WERI-Rb-1 (cell line): ENCODE measurements at regions not wholly inside any gene's neighbourhood (a gene's known extent, or its start where the extent isn't known, plus 50 kb on each side); places are given as distances from the start of the nearest gene placed in this dataset.

ENCODE experiments used
- DNase-seq: peaks from one replicate; pipeline ENCODE4 v3.0.0-alpha.2; 2020
- H3K27ac ChIP-seq: fragments of 250-450 bp; sonication (Bioruptor Pico); 2 replicates; pipeline ENCODE4 v1.5.1; 2020; ENCODE audit warnings: mild to moderate bottlenecking, moderate library complexity
- H3K27me3 ChIP-seq: fragments of 250-450 bp; sonication (Bioruptor Pico); 2 replicates; pipeline ENCODE4 v1.5.1; 2021; ENCODE audit warnings: mild to moderate bottlenecking, low read depth, moderate library complexity; ENCODE audit not compliant: insufficient read depth, severe bottlenecking
- H3K36me3 ChIP-seq: fragments of 250-450 bp; sonication (Bioruptor Pico); 2 replicates; pipeline ENCODE4 v1.5.1; 2020; ENCODE audit warnings: mild to moderate bottlenecking, moderate library complexity
- H3K4me3 ChIP-seq: 2 replicates; pipeline ENCODE4 v1.5.1; 2011; ENCODE audit warnings: low read depth, mild to moderate bottlenecking, control low read depth, low read length
- H3K9me3 ChIP-seq: fragments of 250-450 bp; sonication (Bioruptor Pico); 2 replicates; pipeline ENCODE4 v1.5.1; 2021; ENCODE audit warnings: mild to moderate bottlenecking, moderate library complexity; ENCODE audit not compliant: severe bottlenecking
- TF ChIP-seq, protein P1 (sequence below): IDR thresholded peaks from 2 replicates; pipeline ENCODE4 v1.5.1; 2011; ENCODE audit warnings: low read depth, mild to moderate bottlenecking, control low read depth, inconsistent platforms, low read length

DNA sequence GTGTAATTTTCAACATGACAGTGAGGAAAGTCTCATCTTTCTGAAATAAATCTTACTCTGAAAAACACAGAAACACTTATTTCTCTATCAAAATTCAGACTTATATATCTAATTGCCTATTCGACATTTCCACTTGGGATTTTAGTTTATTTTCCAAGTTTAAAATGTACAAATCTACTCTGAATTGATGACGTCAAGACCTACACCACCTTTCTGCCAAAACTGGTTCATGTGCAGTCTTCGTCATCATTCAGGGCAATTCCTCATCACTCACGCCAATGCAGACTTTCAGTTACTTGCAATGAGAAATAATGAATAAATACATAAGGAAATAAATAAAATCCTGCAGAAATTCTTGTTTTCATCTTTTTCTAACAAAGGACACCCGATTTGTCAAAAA lies 843.8 kb downstream of the C12orf50 start:
- Histone ChIP-seq H3K9me3 (no peaks in the 10 kb centered on the region), H3K36me3 (no peaks in the 10 kb centered on the region), H3K4me3 (no peak overlapping the region), H3K27ac (no peak overlapping the region), H3K27me3 (no peaks in the 10 kb centered on the region)
- TF ChIP-seq, protein P1, sequence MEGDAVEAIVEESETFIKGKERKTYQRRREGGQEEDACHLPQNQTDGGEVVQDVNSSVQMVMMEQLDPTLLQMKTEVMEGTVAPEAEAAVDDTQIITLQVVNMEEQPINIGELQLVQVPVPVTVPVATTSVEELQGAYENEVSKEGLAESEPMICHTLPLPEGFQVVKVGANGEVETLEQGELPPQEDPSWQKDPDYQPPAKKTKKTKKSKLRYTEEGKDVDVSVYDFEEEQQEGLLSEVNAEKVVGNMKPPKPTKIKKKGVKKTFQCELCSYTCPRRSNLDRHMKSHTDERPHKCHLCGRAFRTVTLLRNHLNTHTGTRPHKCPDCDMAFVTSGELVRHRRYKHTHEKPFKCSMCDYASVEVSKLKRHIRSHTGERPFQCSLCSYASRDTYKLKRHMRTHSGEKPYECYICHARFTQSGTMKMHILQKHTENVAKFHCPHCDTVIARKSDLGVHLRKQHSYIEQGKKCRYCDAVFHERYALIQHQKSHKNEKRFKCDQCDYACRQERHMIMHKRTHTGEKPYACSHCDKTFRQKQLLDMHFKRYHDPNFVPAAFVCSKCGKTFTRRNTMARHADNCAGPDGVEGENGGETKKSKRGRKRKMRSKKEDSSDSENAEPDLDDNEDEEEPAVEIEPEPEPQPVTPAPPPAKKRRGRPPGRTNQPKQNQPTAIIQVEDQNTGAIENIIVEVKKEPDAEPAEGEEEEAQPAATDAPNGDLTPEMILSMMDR = no peak
- DNase-seq = no peak

DNA sequence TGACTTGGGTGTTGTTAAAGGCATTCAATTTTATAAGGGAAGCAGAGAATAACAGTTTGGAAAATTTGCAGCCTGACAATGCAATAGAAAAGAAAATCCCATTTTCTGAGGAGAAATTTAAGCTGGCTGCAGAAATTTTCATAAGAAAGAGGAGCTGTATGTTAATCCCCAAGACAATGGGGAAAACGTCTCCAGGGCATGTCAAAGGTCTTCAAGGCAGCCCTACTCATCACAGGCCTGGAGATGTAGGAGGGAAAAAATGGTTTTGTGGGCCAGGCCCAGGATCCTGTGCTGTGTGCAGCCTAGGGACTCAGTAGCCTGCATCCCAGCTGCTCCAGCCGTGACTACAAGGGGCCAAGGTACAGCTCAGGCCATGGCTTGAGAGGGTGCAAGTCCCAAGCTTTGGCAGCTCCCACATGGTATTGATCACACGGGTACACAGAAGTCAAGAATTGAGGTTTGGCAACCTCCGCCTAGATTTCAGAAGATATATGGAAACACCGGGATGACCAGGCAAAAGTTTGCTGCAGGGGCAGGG lies 846.4 kb downstream of the C12orf50 start:
- no peaks in the 10 kb centered on the region for H3K27me3 ChIP-seq
- H3K9me3 ChIP-seq = no peaks in the 10 kb centered on the region
- no peak overlapping the region for H3K27ac ChIP-seq
- H3K36me3 ChIP-seq = no peaks in the 10 kb centered on the region
- no peak overlapping the region for H3K4me3 ChIP-seq
- TF ChIP-seq, protein P1 = no peak
- DNase-seq = no peak

DNA sequence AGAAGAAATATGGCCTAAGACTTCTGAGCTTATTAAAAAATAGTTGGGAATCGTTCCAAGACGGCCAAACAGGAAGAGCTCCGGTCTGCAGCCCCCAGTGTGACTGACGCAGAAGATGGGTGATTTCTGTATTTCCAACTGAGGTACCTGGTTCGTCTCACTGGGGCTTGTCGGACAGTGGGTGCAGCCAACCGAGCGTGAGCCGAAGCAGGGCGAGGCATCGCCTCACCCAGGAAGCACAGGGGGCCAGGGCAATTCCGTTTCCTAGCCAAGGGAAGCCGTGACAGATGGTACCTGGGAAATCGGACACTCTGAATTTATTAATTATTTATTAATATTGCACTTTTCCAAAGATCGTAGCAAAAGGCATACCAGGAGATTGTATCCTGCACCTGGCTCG lies 857.8 kb downstream of the C12orf50 start:
- DNase-seq = no peak
- Histone ChIP-seq H3K9me3 (no peaks in the 10 kb centered on the region), H3K4me3 (no peak overlapping the region), H3K27ac (no peak overlapping the region), H3K36me3 (no peaks in the 10 kb centered on the region), H3K27me3 (no peaks in the 10 kb centered on the region)
- TF ChIP-seq, protein P1 = no peak

DNA sequence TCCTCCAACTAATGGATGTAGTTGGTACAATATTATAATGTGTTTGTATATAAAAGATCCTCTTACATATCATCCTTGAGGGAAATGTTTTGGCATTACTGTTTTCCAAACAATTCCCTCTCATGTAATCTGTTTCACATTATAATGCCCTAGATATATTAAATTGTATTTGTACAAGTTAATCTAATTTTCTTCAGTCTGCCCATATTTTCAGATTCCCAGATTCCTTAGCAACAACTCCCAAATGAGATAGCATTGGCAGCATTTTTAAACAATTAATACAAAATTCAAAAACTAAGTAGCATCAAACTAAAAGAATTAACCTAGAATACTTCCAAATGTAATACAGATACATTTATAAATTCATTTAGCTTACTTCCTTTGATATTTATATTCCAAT lies 860.2 kb downstream of the C12orf50 start:
- Histone ChIP-seq H3K9me3 (peaks cover 9% of the 10 kb centered on the region), H3K27ac (no peak overlapping the region), H3K27me3 (no peaks in the 10 kb centered on the region), H3K36me3 (no peaks in the 10 kb centered on the region), H3K4me3 (no peak overlapping the region)
- no peak for DNase-seq
- TF ChIP-seq, protein P1 = no peak

DNA sequence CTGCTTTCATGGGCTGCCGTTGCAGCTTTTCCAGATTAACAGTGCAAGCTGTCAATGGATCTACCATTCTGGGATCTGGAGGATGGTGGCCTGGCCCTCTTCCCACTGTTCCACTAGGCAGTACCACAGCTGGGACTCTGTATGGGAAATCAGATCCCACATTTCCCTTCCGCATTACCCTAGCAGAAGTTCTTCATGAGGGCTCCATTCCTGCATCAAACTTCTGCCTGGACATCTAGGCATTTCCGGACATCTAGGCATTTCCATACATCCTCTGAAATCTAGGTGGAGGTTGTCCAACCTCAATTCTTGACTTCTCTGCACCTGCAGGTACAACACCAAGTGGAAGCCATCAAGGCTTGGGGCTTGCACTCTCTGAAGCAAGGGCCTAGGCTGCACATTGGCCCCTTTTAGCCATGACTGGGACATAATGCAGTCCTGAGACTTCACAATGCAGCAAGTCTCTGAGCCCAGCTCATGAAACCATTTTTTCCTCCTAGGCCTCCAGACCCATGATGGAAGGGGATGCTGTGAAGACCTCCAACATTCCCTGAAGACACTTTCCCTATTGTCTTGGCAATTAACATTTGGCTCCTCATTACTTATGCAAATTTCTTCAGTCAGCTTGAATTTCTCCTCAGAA lies 863.3 kb downstream of the C12orf50 start:
- Histone ChIP-seq H3K27me3 (no peaks in the 10 kb centered on the region), H3K27ac (no peak overlapping the region), H3K9me3 (peaks cover 9% of the 10 kb centered on the region), H3K36me3 (no peaks in the 10 kb centered on the region), H3K4me3 (no peak overlapping the region)
- TF ChIP-seq, protein P1 = no peak
- no peak for DNase-seq

DNA sequence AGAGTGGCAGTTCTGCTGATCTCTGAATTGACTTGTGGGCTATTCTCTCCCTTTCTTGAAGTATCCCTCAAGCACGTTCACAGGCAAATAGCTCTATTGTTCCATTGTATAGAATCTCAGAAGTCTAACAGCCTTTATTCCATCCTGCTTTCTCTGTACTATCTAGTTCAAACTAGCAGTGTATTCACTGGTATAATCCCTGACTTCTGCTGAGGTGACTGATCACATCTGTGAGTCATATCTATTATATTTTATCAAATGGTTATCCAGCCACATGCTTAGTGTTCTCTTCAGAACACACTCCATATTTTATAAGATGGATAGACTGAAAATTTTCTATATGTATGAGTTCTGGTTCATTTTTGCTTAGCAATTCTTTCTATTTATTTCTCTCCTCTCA lies 866.1 kb downstream of the C12orf50 start:
- no peaks in the 10 kb centered on the region for H3K27me3 ChIP-seq
- no peak for DNase-seq
- H3K4me3 ChIP-seq = no peak overlapping the region
- H3K9me3 ChIP-seq = peaks cover 9% of the 10 kb centered on the region
- H3K36me3 ChIP-seq = no peaks in the 10 kb centered on the region
- TF ChIP-seq, protein P1 = no peak
- H3K27ac ChIP-seq = no peak overlapping the region
